Activated CD4-positive, alpha-beta T cell treated with anti-CD3 and anti-CD28 coated beads, Interleukin-2, amount 50 U/mL, for 48 hours (primary cell): ENCODE measurements at regions not wholly inside any gene's neighbourhood (a gene's known extent, or its start where the extent isn't known, plus 50 kb on each side); places are given as distances from the start of the nearest gene placed in this dataset.

Experiments used
- DNase-seq, 2 experiments: peaks; one replicate each; pipeline ENCODE4 v3.0.0-alpha.2; 2020

GRCh38 chr7:4616116-4616515 lies 66.0 kb upstream of the FOXK1 start:
- DNase-seq, result no peak

- no peak for DNase-seq
These were observed 60.7 kb upstream of the FOXK1 start for GRCh38 chr7:4621396-4621795.

- no peak for DNase-seq
These were observed 55.7 kb upstream of the FOXK1 start for GRCh38 chr7:4626318-4626845.

- DNase-seq, result no peak
These were observed 52.7 kb upstream of the FOXK1 start for GRCh38 chr7:4629287-4629895.

GRCh38 chr7:4631380-4632179 lies 50.5 kb upstream of the FOXK1 start:
- no peak for DNase-seq
